Endothelial cell of umbilical vein (primary cell): ENCODE measurements at regions not wholly inside any gene's neighbourhood (a gene's known extent, or its start where the extent isn't known, plus 50 kb on each side); places are given as distances from the start of the nearest gene placed in this dataset.

ENCODE experiments used
- BruUV-seq: library from RNA; stranded (reverse); fragments of 400-500 nt; replicated peaks from 2 replicates; lab custom pipeline; 2021; lab: Mats Ljungman, UMichigan
- CTCF ChIA-PET: fragments of 300-600, 350-600 bp; sonication (Branson Sonifier 250); formaldehyde crosslinking; loops from one replicate; lab custom pipeline; 2021; ENCODE audit warnings: antibody characterized with exemption, inconsistent platforms; lab: Charles Lee
- POLR2A ChIA-PET: fragments of 300-600, 350-600 bp; sonication (Branson Sonifier 250); formaldehyde crosslinking; loops from one replicate; lab custom pipeline; 2021; ENCODE audit warnings: antibody characterized with exemption, inconsistent platforms; lab: Charles Lee
- DNase-seq: peaks from one replicate; pipeline ENCODE4 v3.0.0-alpha.2; 2011; ENCODE audit warnings: low read depth, low spot score
- FAIRE-seq: peaks from 2 replicates; lab custom pipeline; 2011; peaks lifted over from hg19 to GRCh38; lab: Jason Lieb, UNC
- H2AFZ ChIP-seq: 2 replicates; pipeline ENCODE4 v1.6.0; 2012; ENCODE audit warnings: low read depth, low read length, control low read depth, inconsistent platforms
- H3K27ac ChIP-seq: 2 replicates; pipeline ENCODE4 v1.5.1; 2011; ENCODE audit warnings: low read depth, mild to moderate bottlenecking, control low read depth, low read length, moderate library complexity; ENCODE audit not compliant: insufficient read depth
- H3K27me3 ChIP-seq, 2 experiments: 2 replicates each; pipeline versions ENCODE4 v1.6.0 to v1.6.1; 2011; ENCODE audit warnings: low read length in 2 of 2, mixed read lengths in 1 of 2; ENCODE audit not compliant: control insufficient read depth in 2 of 2, insufficient read depth in 2 of 2
- H3K36me3 ChIP-seq, 2 experiments: 2 replicates in 1 of 2; 3 replicates in 1 of 2; pipeline ENCODE4 v1.5.1; 2011; ENCODE audit warnings: low read length in 2 of 2, mild to moderate bottlenecking in 1 of 2, moderate library complexity in 1 of 2; ENCODE audit not compliant: control insufficient read depth in 2 of 2, insufficient read depth in 2 of 2; ENCODE audit errors: extremely low read depth in 1 of 2
- H3K4me1 ChIP-seq: 3 replicates; pipeline ENCODE4 v1.5.1; 2011; ENCODE audit warnings: mild to moderate bottlenecking, low read length; ENCODE audit not compliant: control insufficient read depth, insufficient read depth; ENCODE audit errors: extremely low read depth
- H3K4me2 ChIP-seq: 2 replicates; pipeline ENCODE4 v1.6.1; 2011; ENCODE audit warnings: low read length, control low read depth, mixed read lengths; ENCODE audit not compliant: insufficient read depth
- H3K4me3 ChIP-seq, 3 experiments: fragments of 200-600 bp in 1 of 3; sonication (generic), shearing (Covaris generic) in 1 of 3; replicated peaks in 1 of 3; 2 replicates each; pipeline ENCODE4 v1.5.1; 2011 to 2016; ENCODE audit warnings: control low read depth in 3 of 3, low read length in 3 of 3, mild to moderate bottlenecking in 2 of 3, inconsistent platforms in 1 of 3, low read depth in 1 of 3, moderate library complexity in 1 of 3; ENCODE audit not compliant: insufficient read depth in 1 of 3
- H3K79me2 ChIP-seq: 2 replicates; pipeline ENCODE4 v1.6.0; 2012; ENCODE audit warnings: low read length, inconsistent platforms; ENCODE audit not compliant: control insufficient read depth, insufficient read depth
- H3K9ac ChIP-seq: replicated peaks from 2 replicates; pipeline ENCODE3; 2011; ENCODE audit warnings: low read length, control low read depth; ENCODE audit not compliant: insufficient read depth; ENCODE audit errors: extremely low read depth
- H3K9me1 ChIP-seq: replicated peaks from 3 replicates; pipeline ENCODE4 v1.6.0; 2011; ENCODE audit warnings: mild to moderate bottlenecking, low read length; ENCODE audit not compliant: control insufficient read depth, insufficient read depth; ENCODE audit errors: extremely low read depth
- H3K9me3 ChIP-seq: replicated peaks from 2 replicates; pipeline ENCODE4 v1.5.1; 2012; ENCODE audit warnings: low read length, inconsistent platforms; ENCODE audit not compliant: control insufficient read depth, insufficient read depth
- H4K20me1 ChIP-seq: replicated peaks from 2 replicates; pipeline ENCODE3; 2011; ENCODE audit warnings: mild to moderate bottlenecking, low read length; ENCODE audit not compliant: control insufficient read depth, insufficient read depth; ENCODE audit errors: extremely low read depth
- EZH2 ChIP-seq: IDR thresholded peaks from 2 replicates; pipeline ENCODE4 v1.6.1; 2012; ENCODE audit warnings: borderline replicate concordance, low read depth, mild to moderate bottlenecking, moderate library complexity, low read length, inconsistent platforms; ENCODE audit not compliant: severe bottlenecking
- FOS ChIP-seq: IDR thresholded peaks from 2 replicates; pipeline ENCODE4 v1.6.1; 2011; ENCODE audit warnings: mild to moderate bottlenecking, low read length, moderate library complexity, borderline replicate concordance; ENCODE audit not compliant: insufficient read depth
- JUN ChIP-seq: IDR thresholded peaks from 2 replicates; pipeline ENCODE4 v1.6.1; 2011; ENCODE audit warnings: borderline replicate concordance, low read depth; ENCODE audit not compliant: insufficient read length, insufficient read depth
- MYC ChIP-seq: IDR thresholded peaks from one replicate; pipeline ENCODE4 v1.6.1; 2011; ENCODE audit warnings: mild to moderate bottlenecking, low read depth, low read length
- POLR2A ChIP-seq: IDR thresholded peaks from 2 replicates; pipeline ENCODE4 v1.6.1; 2012; ENCODE audit warnings: low read depth, mild to moderate bottlenecking, control low read depth, low read length
- POLR2AphosphoS5 ChIP-seq: IDR thresholded peaks from 2 replicates; pipeline ENCODE4 v1.6.1; 2012; ENCODE audit warnings: low read depth, mild to moderate bottlenecking, control low read depth, low read length, moderate library complexity; ENCODE audit not compliant: insufficient read depth
- dilution Hi-C: fragments of 300-500 bp; cut with MboI; formaldehyde crosslinking; loops from one replicate; pipeline ENCODE4 v1.15.0; 2019; ENCODE audit warnings: low sequenced_read_pairs; ENCODE audit not compliant: extremely low pct_ligation_motif_present
- intact Hi-C: fragments of 100-400 bp; cut with micrococcal nuclease; formaldehyde crosslinking; loops from one replicate; pipeline ENCODE4 v1.10.0; 2022
- TF ChIP-seq, protein P1 (sequence below), 2 donors: IDR thresholded peaks; 1 replicate in 1 of 2; 2 replicates in 1 of 2; pipeline ENCODE4 v1.5.1; 2011; ENCODE audit warnings: low read length in 2 of 2, mild to moderate bottlenecking in 2 of 2, moderate library complexity in 2 of 2, control low read depth in 1 of 2, inconsistent platforms in 1 of 2, low read depth in 1 of 2; ENCODE audit not compliant: insufficient read depth in 1 of 2; ENCODE audit errors: extremely low read depth in 1 of 2
- TF ChIP-seq, protein P2 (sequence below): IDR thresholded peaks from 2 replicates; pipeline ENCODE4 v1.6.1; 2011; ENCODE audit not compliant: insufficient read depth, insufficient read length

DNA sequence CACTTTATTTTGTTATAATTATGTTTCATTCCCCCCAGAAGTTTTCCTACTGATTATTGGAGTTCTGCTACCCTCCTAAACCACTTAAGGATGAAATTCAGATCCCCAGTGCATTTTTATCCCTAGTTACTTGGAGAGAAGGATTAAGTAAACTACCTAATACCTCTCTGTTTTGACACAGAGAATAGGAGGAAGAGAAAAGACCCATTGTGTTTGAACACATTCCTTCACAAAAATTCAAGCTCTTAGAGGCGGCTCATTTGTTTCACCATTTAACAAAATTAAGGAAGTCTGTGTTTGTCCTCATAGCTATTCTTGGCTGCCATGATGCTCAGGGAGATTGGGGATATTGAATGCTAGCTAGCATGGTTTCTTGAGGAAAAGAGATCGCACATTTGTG lies 492.6 kb downstream of the EBF1 start:
- no peaks in the 10 kb centered on the region for H3K79me2 ChIP-seq
- no TSS peak for BruUV-seq
- intact Hi-C loops (no loop called here), dilution Hi-C loops (no loop called here)
- H3K9ac ChIP-seq: no peak overlapping the region
- no peaks in the 10 kb centered on the region for H3K27me3 ChIP-seq
- POLR2A ChIA-PET: no interaction called here
- H3K9me1 ChIP-seq: no peaks in the 10 kb centered on the region
- H3K27ac ChIP-seq: no peak overlapping the region
- DNase-seq: no peak
- no peak overlapping the region for H3K4me2 ChIP-seq
- FAIRE-seq: no peak
- CTCF ChIA-PET: interaction anchor here (1.5 kb wide), 1 partner anchor 532 kb away, joined by 3 read pairs; no protein-coding TSS in a partner anchor
- H4K20me1 ChIP-seq: no peaks in the 10 kb centered on the region
- no peak for TF ChIP-seq MYC
- TF ChIP-seq FOS: no peak
- TF ChIP-seq EZH2: no peak
- TF ChIP-seq POLR2A: no peak
- TF ChIP-seq POLR2AphosphoS5: no peak
- H3K36me3 ChIP-seq: no peaks in the 10 kb centered on the region
- H3K9me3 ChIP-seq: no peaks in the 10 kb centered on the region
- no peak overlapping the region for H3K4me3 ChIP-seq
- H3K4me1 ChIP-seq: no peaks in the 10 kb centered on the region
- no peak overlapping the region for H2AFZ ChIP-seq

DNA sequence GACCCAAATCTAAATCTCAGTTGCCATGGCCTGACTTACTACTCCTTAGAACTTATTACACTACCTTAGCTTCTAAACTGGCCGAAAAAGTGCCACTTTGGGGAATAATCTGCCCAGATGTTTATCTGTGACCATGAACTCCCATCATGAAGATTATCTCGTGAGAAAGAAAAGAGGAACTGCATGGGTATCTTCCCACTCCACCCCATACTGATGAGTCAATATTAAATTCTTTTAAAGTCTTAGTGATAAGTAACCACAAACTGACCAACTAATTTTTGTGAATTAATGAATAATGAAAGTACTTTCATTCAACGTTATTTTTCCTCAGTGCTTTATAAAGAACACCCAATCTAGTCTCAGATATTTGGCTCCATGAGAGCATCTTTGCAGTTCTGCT lies 493.5 kb downstream of the EBF1 start:
- DNase-seq: no peak
- Histone ChIP-seq H3K4me1 (no peaks in the 10 kb centered on the region), H3K9ac (no peak overlapping the region), H3K27ac (no peak overlapping the region), H3K36me3 (no peaks in the 10 kb centered on the region), H2AFZ (no peak overlapping the region), H3K9me3 (no peaks in the 10 kb centered on the region), H3K4me2 (no peak overlapping the region), H3K4me3 (no peak overlapping the region), H3K9me1 (no peaks in the 10 kb centered on the region), H3K79me2 (no peaks in the 10 kb centered on the region), H4K20me1 (no peaks in the 10 kb centered on the region), H3K27me3 (no peaks in the 10 kb centered on the region)
- ChIA-PET CTCF (no interaction called here), POLR2A (no interaction called here)
- no TSS peak for BruUV-seq
- intact Hi-C loops (no loop called here), dilution Hi-C loops (no loop called here)
- TF ChIP-seq POLR2AphosphoS5 (no peak), JUN (no peak), EZH2 (no peak), POLR2A (no peak), MYC (no peak), FOS (no peak)
- TF ChIP-seq, protein P1, sequence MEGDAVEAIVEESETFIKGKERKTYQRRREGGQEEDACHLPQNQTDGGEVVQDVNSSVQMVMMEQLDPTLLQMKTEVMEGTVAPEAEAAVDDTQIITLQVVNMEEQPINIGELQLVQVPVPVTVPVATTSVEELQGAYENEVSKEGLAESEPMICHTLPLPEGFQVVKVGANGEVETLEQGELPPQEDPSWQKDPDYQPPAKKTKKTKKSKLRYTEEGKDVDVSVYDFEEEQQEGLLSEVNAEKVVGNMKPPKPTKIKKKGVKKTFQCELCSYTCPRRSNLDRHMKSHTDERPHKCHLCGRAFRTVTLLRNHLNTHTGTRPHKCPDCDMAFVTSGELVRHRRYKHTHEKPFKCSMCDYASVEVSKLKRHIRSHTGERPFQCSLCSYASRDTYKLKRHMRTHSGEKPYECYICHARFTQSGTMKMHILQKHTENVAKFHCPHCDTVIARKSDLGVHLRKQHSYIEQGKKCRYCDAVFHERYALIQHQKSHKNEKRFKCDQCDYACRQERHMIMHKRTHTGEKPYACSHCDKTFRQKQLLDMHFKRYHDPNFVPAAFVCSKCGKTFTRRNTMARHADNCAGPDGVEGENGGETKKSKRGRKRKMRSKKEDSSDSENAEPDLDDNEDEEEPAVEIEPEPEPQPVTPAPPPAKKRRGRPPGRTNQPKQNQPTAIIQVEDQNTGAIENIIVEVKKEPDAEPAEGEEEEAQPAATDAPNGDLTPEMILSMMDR (IDR thresholded peaks at IDR 0.05; ENCODE audit: extremely low read depth in 1 of 2, insufficient read depth in 1 of 2, low read depth in 1 of 2, low read length in 2 of 2): no peak
- TF ChIP-seq, protein P2, sequence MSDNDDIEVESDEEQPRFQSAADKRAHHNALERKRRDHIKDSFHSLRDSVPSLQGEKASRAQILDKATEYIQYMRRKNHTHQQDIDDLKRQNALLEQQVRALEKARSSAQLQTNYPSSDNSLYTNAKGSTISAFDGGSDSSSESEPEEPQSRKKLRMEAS: no peak
- FAIRE-seq: no peak
